CD14-positive monocyte (primary cell): ENCODE measurements at regions not wholly inside any gene's neighbourhood (a gene's known extent, or its start where the extent isn't known, plus 50 kb on each side); places are given as distances from the start of the nearest gene placed in this dataset.

Experiments used
- DNase-seq, 3 donors: peaks; one replicate each; pipeline ENCODE4 v3.0.0-alpha.2; 2011 to 2022
- H2AFZ ChIP-seq: 2 replicates; pipeline ENCODE4 v1.6.0; 2012; ENCODE audit warnings: mild to moderate bottlenecking, low read depth, low read length, inconsistent platforms; ENCODE audit not compliant: insufficient read depth, poor library complexity, severe bottlenecking
- H3K27ac ChIP-seq, 2 donors: 1 replicate in 1 of 2; 2 replicates in 1 of 2; pipeline ENCODE4 v1.5.1; 2012 to 2013; ENCODE audit warnings: low read length in 2 of 2, control low read depth in 1 of 2, inconsistent platforms in 1 of 2, low read depth in 1 of 2, mild to moderate bottlenecking in 1 of 2
- H3K27me3 ChIP-seq, 2 donors: one replicate each; pipeline versions ENCODE4 v1.6.0 to v1.6.1; 2011 to 2013; ENCODE audit warnings: low read length in 2 of 2; ENCODE audit not compliant: control insufficient read depth in 2 of 2, insufficient read depth in 2 of 2
- H3K36me3 ChIP-seq, 2 donors: replicated peaks in 1 of 2; 1 replicate in 1 of 2; 2 replicates in 1 of 2; pipeline versions ENCODE4 v1.5.1 to v1.6.1; 2012 to 2013; ENCODE audit warnings: low read length in 2 of 2, control low read depth in 1 of 2, inconsistent platforms in 1 of 2, mild to moderate bottlenecking in 1 of 2; ENCODE audit not compliant: insufficient read depth in 2 of 2, control insufficient read depth in 1 of 2
- H3K4me1 ChIP-seq, 2 donors: 1 replicate in 1 of 2; 2 replicates in 1 of 2; pipeline versions ENCODE4 v1.5.1 to v1.6.1; 2012 to 2013; ENCODE audit warnings: low read length in 2 of 2, control low read depth in 1 of 2, inconsistent platforms in 1 of 2, mild to moderate bottlenecking in 1 of 2, moderate library complexity in 1 of 2; ENCODE audit not compliant: insufficient read depth in 2 of 2, control insufficient read depth in 1 of 2
- H3K4me2 ChIP-seq: replicated peaks from 2 replicates; pipeline ENCODE3; 2012; ENCODE audit warnings: low read length, moderate library complexity, mild to moderate bottlenecking; ENCODE audit not compliant: poor library complexity, severe bottlenecking; ENCODE audit errors: extremely low read depth
- H3K4me3 ChIP-seq, 3 experiments: fragments of 200-600 bp in 1 of 3; sonication (generic) in 1 of 3; replicated peaks in 1 of 3; 1 replicate in 2 of 3; 2 replicates in 1 of 3; pipeline ENCODE4 v1.5.1; 2011 to 2013; ENCODE audit warnings: low read length in 3 of 3, mild to moderate bottlenecking in 3 of 3, control low read depth in 2 of 3, low read depth in 2 of 3, inconsistent platforms in 1 of 3, moderate library complexity in 1 of 3
- H3K79me2 ChIP-seq: 2 replicates; pipeline ENCODE4 v1.6.0; 2012; ENCODE audit warnings: mild to moderate bottlenecking, control low read depth, inconsistent platforms, low read length, moderate library complexity; ENCODE audit not compliant: insufficient read depth
- H3K9ac ChIP-seq: 2 replicates; pipeline ENCODE4 v1.6.0; 2017; ENCODE audit warnings: low read length, mild to moderate bottlenecking; ENCODE audit not compliant: insufficient read depth, poor library complexity, severe bottlenecking
- H3K9me3 ChIP-seq, 2 donors: replicated peaks in 1 of 2; 1 replicate in 1 of 2; 2 replicates in 1 of 2; pipeline versions ENCODE4 v1.5.1 to v1.6.1; 2012 to 2013; ENCODE audit warnings: low read length in 2 of 2, control low read depth in 1 of 2; ENCODE audit not compliant: control insufficient read depth in 1 of 2, insufficient read depth in 1 of 2
- H4K20me1 ChIP-seq: 2 replicates; pipeline ENCODE4 v1.6.0; 2012; ENCODE audit warnings: mild to moderate bottlenecking, low read length, control low read depth, moderate library complexity; ENCODE audit not compliant: insufficient read depth
- H3K27ac Mint-ChIP-seq, 7 donors: one replicate each; pipeline ENCODE4 v1.8.0; 2020; ENCODE audit warnings: mild to moderate bottlenecking in 7 of 7, mixed read lengths in 7 of 7, moderate library complexity in 6 of 7, inconsistent platforms in 2 of 7
- H3K27me3 Mint-ChIP-seq, 3 donors: one replicate each; pipeline ENCODE4 v1.8.0; 2021 to 2022; ENCODE audit warnings: low read depth in 3 of 3, mild to moderate bottlenecking in 3 of 3, mixed read lengths in 3 of 3, moderate library complexity in 3 of 3, inconsistent platforms in 1 of 3
- H3K36me3 Mint-ChIP-seq, 2 donors: one replicate each; pipeline ENCODE4 v1.8.0; 2020; ENCODE audit warnings: mixed read lengths in 2 of 2, inconsistent platforms in 1 of 2, mild to moderate bottlenecking in 1 of 2
- H3K4me1 Mint-ChIP-seq: one replicate; pipeline ENCODE4 v1.8.0; 2020; ENCODE audit warnings: mild to moderate bottlenecking, mixed read lengths
- H3K4me3 Mint-ChIP-seq, 2 donors: one replicate each; pipeline ENCODE4 v1.8.0; 2020; ENCODE audit warnings: mild to moderate bottlenecking in 2 of 2, mixed read lengths in 2 of 2, moderate library complexity in 1 of 2
- H3K9me3 Mint-ChIP-seq, 7 donors: one replicate each; pipeline ENCODE4 v1.8.0; 2020 to 2022; ENCODE audit warnings: mixed read lengths in 7 of 7, mild to moderate bottlenecking in 6 of 7, moderate library complexity in 6 of 7, inconsistent platforms in 2 of 7
- WGBS: methylation state at CpG from one replicate; pipeline ENCODE4 v1.1.5; 2013; ENCODE audit warnings: missing lambda C conversion rate; ENCODE audit not compliant: insufficient coverage; 5-methylcytosine and 5-hydroxymethylcytosine counted together
- intact Hi-C, 2 donors: fragments of 100-400 bp; cut with micrococcal nuclease; formaldehyde crosslinking; loops; one replicate each; pipeline versions ENCODE4 v1.15.0 to v1.15.1; 2023
- TF ChIP-seq, protein P1 (sequence below): fragments of 200-600 bp; IDR thresholded peaks from one replicate; pipeline ENCODE4 v1.8.0; 2022; ENCODE audit warnings: antibody characterized with exemption, mild to moderate bottlenecking

- Mint-ChIP-seq H3K4me3 (no peak overlapping the region), H3K36me3 (no peaks in the 10 kb centered on the region), H3K4me1 (no peaks in the 10 kb centered on the region), H3K9me3 (no peaks in the 10 kb centered on the region), H3K27ac (no peak overlapping the region), H3K27me3 (no peaks in the 10 kb centered on the region)
- no peak overlapping the region for H3K9ac ChIP-seq
- H3K27ac ChIP-seq = no peak overlapping the region
- TF ChIP-seq, protein P1, sequence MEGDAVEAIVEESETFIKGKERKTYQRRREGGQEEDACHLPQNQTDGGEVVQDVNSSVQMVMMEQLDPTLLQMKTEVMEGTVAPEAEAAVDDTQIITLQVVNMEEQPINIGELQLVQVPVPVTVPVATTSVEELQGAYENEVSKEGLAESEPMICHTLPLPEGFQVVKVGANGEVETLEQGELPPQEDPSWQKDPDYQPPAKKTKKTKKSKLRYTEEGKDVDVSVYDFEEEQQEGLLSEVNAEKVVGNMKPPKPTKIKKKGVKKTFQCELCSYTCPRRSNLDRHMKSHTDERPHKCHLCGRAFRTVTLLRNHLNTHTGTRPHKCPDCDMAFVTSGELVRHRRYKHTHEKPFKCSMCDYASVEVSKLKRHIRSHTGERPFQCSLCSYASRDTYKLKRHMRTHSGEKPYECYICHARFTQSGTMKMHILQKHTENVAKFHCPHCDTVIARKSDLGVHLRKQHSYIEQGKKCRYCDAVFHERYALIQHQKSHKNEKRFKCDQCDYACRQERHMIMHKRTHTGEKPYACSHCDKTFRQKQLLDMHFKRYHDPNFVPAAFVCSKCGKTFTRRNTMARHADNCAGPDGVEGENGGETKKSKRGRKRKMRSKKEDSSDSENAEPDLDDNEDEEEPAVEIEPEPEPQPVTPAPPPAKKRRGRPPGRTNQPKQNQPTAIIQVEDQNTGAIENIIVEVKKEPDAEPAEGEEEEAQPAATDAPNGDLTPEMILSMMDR = no peak
- H3K4me1 ChIP-seq = no peaks in the 10 kb centered on the region
- H3K4me3 ChIP-seq = no peak overlapping the region
- no peak for DNase-seq
- intact Hi-C loops = no loop called here
- H4K20me1 ChIP-seq = no peaks in the 10 kb centered on the region
- no peaks in the 10 kb centered on the region for H3K36me3 ChIP-seq
- H3K79me2 ChIP-seq = no peaks in the 10 kb centered on the region
- H3K9me3 ChIP-seq = no peaks in the 10 kb centered on the region
- H3K4me2 ChIP-seq = no peak overlapping the region
- no peak overlapping the region for H2AFZ ChIP-seq
- no peaks in the 10 kb centered on the region for H3K27me3 ChIP-seq
- WGBS = no CpG with 5 or more reads among the region's 3 CpGs
Observed at GRCh38 chr18:67778016-67778415, 261.5 kb upstream of the DSEL start.

DNA sequence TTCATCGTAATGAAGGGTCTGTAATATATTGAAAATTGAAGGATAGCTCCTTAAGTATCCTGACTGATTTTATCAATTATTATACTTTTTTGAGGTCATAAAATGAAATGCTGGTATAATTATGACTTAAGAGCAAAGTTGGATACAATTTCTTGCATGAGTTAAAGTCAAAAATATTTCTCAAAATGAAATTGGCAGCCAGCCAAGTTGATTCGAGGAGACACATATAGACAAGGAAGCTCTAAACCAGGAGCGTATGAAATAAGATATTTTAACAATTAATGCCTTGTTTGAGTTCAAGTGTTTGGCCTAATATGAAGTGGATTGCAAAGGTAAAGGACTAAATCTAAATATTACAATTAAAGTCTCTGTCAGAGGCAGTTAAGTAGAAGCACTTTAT, 260.4 kb upstream of the DSEL start:
- Mint-ChIP-seq H3K4me3 (no peak overlapping the region), H3K27ac (no peak overlapping the region), H3K36me3 (no peaks in the 10 kb centered on the region), H3K27me3 (peaks cover 0 to 1% (median 0%) of the 10 kb centered on the region in 3 donors), H3K4me1 (no peaks in the 10 kb centered on the region), H3K9me3 (no peaks in the 10 kb centered on the region)
- intact Hi-C loops = no loop called here
- no peaks in the 10 kb centered on the region for H3K36me3 ChIP-seq
- WGBS = 80% methylated on average over 1 of the region's 3 CpGs
- no peak overlapping the region for H3K4me2 ChIP-seq
- H3K9me3 ChIP-seq = no peaks in the 10 kb centered on the region
- H3K4me1 ChIP-seq = no peaks in the 10 kb centered on the region
- no peaks in the 10 kb centered on the region for H3K27me3 ChIP-seq
- H4K20me1 ChIP-seq = no peaks in the 10 kb centered on the region
- no peaks in the 10 kb centered on the region for H3K79me2 ChIP-seq
- no peak for DNase-seq
- H3K9ac ChIP-seq = no peak overlapping the region
- no peak overlapping the region for H3K27ac ChIP-seq
- no peak overlapping the region for H2AFZ ChIP-seq
- TF ChIP-seq, protein P1 = no peak
- H3K4me3 ChIP-seq = no peak overlapping the region
